GM12864 (cell line): ENCODE measurements at regions not wholly inside any gene's neighbourhood (a gene's known extent, or its start where the extent isn't known, plus 50 kb on each side); places are given as distances from the start of the nearest gene placed in this dataset.

Experiments used
- DNase-seq: peaks from one replicate; pipeline ENCODE4 v3.0.0-alpha.2; 2011; ENCODE audit warnings: low read depth
- H3K4me3 ChIP-seq: 2 replicates; pipeline ENCODE4 v1.5.1; 2011; ENCODE audit warnings: mild to moderate bottlenecking, low read depth, low read length, control low read depth
- TF ChIP-seq, protein P1 (sequence below): IDR thresholded peaks from 2 replicates; pipeline ENCODE4 v1.5.1; 2011; ENCODE audit warnings: low read depth, mild to moderate bottlenecking, moderate library complexity, low read length, control low read depth, inconsistent platforms; ENCODE audit errors: missing control alignments

DNA sequence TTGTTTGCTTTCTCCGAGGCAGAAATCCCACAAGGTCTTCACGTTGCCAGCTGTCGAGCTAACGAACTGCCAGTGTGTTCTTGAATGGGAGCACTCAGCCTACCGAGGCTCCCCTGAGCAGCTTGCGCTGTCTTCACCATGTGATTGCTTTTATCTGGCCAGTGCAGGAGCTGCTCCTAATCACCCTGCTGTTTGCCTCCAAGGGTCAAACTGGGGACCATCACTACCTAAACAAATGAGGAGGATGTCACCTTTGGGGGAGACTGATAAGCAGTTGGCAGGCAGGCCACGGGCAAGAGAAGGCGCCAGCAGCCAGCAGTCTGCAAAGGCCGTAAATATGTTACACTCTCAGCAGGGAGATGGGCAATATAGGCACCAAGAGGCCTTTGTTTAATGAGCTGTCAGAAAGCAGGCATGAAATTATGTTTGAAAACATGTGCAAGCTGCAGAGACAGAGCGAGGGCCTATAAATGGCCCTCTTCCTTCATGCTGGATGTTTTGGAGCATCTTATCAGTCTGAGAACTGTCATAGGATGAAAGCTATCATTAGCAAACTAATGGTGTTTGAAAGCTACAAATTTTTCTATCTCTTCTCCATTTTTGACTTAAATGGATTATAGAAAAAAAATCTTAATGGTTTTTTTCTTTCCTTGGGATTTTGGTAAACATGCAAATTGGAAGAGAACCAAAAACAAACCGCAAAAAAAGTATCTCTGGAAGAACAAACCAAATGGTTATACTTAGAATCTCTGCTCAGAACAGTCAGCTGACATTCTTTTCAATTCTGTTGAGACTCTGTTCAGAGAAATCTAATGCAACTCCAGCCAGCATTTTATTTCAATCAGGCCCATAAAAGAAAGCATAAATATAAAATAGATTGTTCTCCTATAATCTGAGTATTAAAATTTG lies 267.3 kb upstream of the NPVF start:
- no peak for DNase-seq
- H3K4me3 ChIP-seq = no peak overlapping the region
- TF ChIP-seq, protein P1, sequence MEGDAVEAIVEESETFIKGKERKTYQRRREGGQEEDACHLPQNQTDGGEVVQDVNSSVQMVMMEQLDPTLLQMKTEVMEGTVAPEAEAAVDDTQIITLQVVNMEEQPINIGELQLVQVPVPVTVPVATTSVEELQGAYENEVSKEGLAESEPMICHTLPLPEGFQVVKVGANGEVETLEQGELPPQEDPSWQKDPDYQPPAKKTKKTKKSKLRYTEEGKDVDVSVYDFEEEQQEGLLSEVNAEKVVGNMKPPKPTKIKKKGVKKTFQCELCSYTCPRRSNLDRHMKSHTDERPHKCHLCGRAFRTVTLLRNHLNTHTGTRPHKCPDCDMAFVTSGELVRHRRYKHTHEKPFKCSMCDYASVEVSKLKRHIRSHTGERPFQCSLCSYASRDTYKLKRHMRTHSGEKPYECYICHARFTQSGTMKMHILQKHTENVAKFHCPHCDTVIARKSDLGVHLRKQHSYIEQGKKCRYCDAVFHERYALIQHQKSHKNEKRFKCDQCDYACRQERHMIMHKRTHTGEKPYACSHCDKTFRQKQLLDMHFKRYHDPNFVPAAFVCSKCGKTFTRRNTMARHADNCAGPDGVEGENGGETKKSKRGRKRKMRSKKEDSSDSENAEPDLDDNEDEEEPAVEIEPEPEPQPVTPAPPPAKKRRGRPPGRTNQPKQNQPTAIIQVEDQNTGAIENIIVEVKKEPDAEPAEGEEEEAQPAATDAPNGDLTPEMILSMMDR = no peak

DNA sequence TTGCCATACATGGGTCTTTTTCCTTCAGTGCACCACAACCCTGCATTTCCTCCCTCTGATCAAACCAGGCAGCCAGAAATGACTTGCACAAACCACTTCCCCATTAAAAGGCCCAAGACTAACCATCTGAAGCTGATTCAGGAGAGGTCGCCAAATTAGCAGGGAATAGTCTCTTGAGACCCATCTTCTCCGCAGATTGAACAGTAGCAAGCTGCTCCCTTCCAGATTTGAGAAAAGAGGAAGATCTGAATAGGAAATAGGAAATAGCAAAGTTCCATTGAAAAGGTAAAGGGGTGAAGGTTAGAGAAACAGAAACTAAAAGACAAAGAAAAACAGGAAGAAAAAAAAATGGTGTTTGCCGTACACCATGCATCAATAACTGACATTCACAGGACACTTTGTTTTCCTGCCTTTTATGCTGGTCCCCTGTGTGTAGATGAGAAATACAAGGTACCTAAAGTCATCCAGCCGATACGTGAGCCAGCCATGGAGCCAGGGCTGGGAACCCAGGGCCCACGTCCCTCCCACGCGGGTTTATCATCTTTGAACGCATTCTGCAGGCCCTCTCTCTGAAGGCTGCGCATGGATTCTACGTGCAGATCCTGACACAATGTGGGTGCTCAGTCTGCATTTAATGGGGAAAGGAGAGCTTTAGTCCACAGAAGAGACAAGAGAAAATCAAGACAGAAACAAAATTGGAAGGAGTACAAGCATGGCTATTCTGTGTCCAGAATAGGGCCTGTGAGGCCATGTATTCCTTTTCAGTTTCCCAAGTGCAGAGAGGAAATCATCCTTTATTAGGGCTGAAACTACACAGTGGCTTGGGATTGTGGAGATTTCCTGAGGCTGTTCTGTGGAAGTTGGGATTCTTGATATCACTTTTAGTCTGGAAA lies 268.4 kb upstream of the NPVF start:
- peak; percentile 48 for DNase-seq
- TF ChIP-seq, protein P1 = no peak
- H3K4me3 ChIP-seq = peak overlapping the region; percentile 37

GRCh38 chr7:25500393-25500921 lies 272.2 kb upstream of the NPVF start:
- DNase-seq = no peak
- TF ChIP-seq, protein P1 = no peak
- H3K4me3 ChIP-seq = no peak overlapping the region

GRCh38 chr7:25503306-25503705 lies 275.0 kb upstream of the NPVF start:
- no peak overlapping the region for H3K4me3 ChIP-seq
- TF ChIP-seq, protein P1 = no peak
- DNase-seq = no peak

DNA sequence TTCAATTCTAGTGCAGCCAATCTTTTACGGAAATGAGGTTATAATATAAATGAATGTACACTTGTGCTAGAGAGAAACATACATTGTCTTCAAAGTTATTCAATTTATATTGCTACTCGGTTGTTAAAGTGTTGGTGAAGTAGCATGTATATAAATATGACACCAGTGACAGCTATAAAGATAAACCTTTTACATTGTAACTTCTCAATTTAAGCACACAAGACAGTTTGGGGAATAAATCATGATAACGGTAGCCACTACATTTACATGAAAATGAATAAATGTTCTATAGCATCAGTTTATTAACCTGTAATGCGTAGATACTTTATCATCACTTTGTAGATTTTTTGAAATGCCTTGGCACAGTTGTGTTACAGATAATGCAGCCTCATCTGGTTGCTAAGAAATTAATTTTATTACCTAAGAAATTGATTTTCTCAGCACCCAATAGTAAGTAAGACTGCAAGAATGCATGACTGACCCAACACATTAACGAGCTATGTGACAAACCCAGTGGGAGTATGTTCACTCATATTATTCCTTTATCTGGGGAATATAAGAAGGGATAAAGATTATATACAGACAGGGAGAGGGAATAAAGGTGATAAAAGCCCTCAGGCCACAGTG lies 283.9 kb upstream of the NPVF start:
- no peak for DNase-seq
- no peak overlapping the region for H3K4me3 ChIP-seq
- TF ChIP-seq, protein P1 = no peak

DNA sequence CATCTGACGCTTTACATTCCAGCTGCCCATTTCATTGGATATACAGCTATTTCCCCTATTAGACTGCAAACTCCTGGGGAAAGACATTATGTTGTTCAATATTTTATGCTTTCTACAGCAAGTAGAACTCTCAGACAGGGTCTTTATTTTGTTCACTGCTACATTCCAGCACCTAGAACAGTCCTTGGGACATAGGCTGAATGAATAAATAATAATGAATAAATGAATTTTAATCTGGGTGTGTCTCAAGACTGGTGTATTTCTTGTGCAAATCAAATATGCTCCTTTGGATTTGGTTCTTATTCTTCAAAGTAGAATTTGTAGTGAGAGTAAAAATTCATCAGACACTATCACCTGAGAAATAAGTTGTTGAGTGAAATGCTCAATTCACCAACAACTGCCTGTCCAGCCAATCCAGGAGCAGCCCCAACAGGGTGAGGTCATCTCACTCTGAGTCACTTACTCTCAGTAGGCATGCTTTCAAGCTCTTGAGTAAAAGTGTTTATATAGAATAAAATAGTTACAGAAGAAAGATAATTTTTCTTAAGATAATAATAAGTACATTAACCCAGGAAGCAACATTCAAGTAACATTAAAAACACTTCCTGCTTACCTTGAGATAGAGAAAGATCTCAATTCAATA lies 287.5 kb upstream of the NPVF start:
- TF ChIP-seq, protein P1 = no peak
- no peak overlapping the region for H3K4me3 ChIP-seq
- DNase-seq = no peak
